H1 (cell line): ENCODE measurements at regions not wholly inside any gene's neighbourhood (a gene's known extent, or its start where the extent isn't known, plus 50 kb on each side); places are given as distances from the start of the nearest gene placed in this dataset.

Source experiments
- CTCF ChIA-PET: fragments of 300-600 bp; sonication (Branson Sonifier 250); formaldehyde crosslinking; loops from one replicate; lab custom pipeline; 2021; ENCODE audit not compliant: partially characterized antibody; lab: Charles Lee
- POLR2A ChIA-PET: fragments of 300-600 bp; sonication (Branson Sonifier 250); formaldehyde crosslinking; loops from one replicate; lab custom pipeline; 2021; ENCODE audit warnings: inconsistent platforms; ENCODE audit not compliant: partially characterized antibody; lab: Charles Lee
- DNase-seq, 2 experiments: peaks; one replicate each; pipeline versions ENCODE4 v3.0.0 to v3.0.0-alpha.2; 2010 to 2022; ENCODE audit warnings: low spot score in 2 of 2, low read depth in 1 of 2, mixed read lengths in 1 of 2
- FAIRE-seq: peaks from 2 replicates; lab custom pipeline; 2011; peaks lifted over from hg19 to GRCh38; lab: Jason Lieb, UNC
- H2AFZ ChIP-seq: 2 replicates; pipeline ENCODE4 v1.8.1; 2012; ENCODE audit warnings: low read length, inconsistent platforms
- H2AK5ac ChIP-seq: 2 replicates; pipeline ENCODE4 v1.6.1; 2013; ENCODE audit warnings: low read depth, low read length
- H2BK120ac ChIP-seq: replicated peaks from 2 replicates; pipeline ENCODE3; 2013; ENCODE audit warnings: low read depth, low read length, inconsistent platforms
- H2BK12ac ChIP-seq: 2 replicates; pipeline ENCODE4 v1.6.1; 2013; ENCODE audit warnings: low read depth, low read length
- H2BK15ac ChIP-seq: 2 replicates; pipeline ENCODE4 v1.6.1; 2013; ENCODE audit warnings: low read length
- H2BK20ac ChIP-seq: 2 replicates; pipeline ENCODE4 v1.6.1; 2013; ENCODE audit warnings: low read length
- H2BK5ac ChIP-seq: 2 replicates; pipeline ENCODE4 v1.6.1; 2013; ENCODE audit warnings: low read depth, low read length
- H3K14ac ChIP-seq: 2 replicates; pipeline ENCODE4 v1.6.1; 2013; ENCODE audit warnings: inconsistent platforms; ENCODE audit not compliant: insufficient read length
- H3K18ac ChIP-seq: 2 replicates; pipeline ENCODE4 v1.6.1; 2013; ENCODE audit warnings: low read length; ENCODE audit errors: extremely low read depth
- H3K23ac ChIP-seq: 2 replicates; pipeline ENCODE4 v1.6.1; 2013; ENCODE audit warnings: inconsistent platforms; ENCODE audit not compliant: insufficient read length
- H3K23me2 ChIP-seq: 2 replicates; pipeline ENCODE4 v1.6.1; 2013; ENCODE audit warnings: low read depth, low read length
- H3K27ac ChIP-seq: 2 replicates; pipeline ENCODE4 v1.6.1; 2011; ENCODE audit warnings: low read depth, low read length, inconsistent platforms
- H3K27me3 ChIP-seq, 4 experiments: replicated peaks in 1 of 4; 1 replicate in 1 of 4; 2 replicates in 3 of 4; pipeline versions ENCODE4 v1.6.1 to v1.8.1; 2011 to 2013; ENCODE audit warnings: low read length in 3 of 4, mild to moderate bottlenecking in 3 of 4, inconsistent platforms in 2 of 4, mixed read lengths in 2 of 4, moderate library complexity in 1 of 4; ENCODE audit not compliant: control insufficient read depth in 3 of 4, insufficient read depth in 3 of 4; ENCODE audit errors: extremely low read depth in 1 of 4
- H3K36me3 ChIP-seq, 4 experiments: 2 replicates each; pipeline versions ENCODE4 v1.6.1 to v1.8.1; 2011 to 2013; ENCODE audit warnings: mild to moderate bottlenecking in 4 of 4, low read length in 3 of 4, moderate library complexity in 2 of 4, control low read depth in 1 of 4, inconsistent platforms in 1 of 4; ENCODE audit not compliant: insufficient read depth in 4 of 4, control insufficient read depth in 2 of 4
- H3K4ac ChIP-seq: replicated peaks from 2 replicates; pipeline ENCODE3; 2013; ENCODE audit warnings: low read length, low read depth, mixed read lengths, inconsistent platforms; ENCODE audit not compliant: insufficient read length
- H3K4me1 ChIP-seq, 4 experiments: replicated peaks in 1 of 4; 1 replicate in 1 of 4; 2 replicates in 3 of 4; pipeline versions ENCODE4 v1.6.1 to v1.8.1; 2011 to 2013; ENCODE audit warnings: low read length in 3 of 4, inconsistent platforms in 2 of 4, mixed read lengths in 1 of 4; ENCODE audit not compliant: insufficient read depth in 4 of 4, control insufficient read depth in 3 of 4
- H3K4me2 ChIP-seq, 2 experiments: 2 replicates each; pipeline versions ENCODE4 v1.6.1 to v1.8.1; 2011 to 2013; ENCODE audit warnings: low read depth in 2 of 2, low read length in 2 of 2, control low read depth in 1 of 2, inconsistent platforms in 1 of 2, mild to moderate bottlenecking in 1 of 2; ENCODE audit not compliant: insufficient read depth in 1 of 2
- H3K4me3 ChIP-seq, 4 experiments: fragments of 200-600, 300-600 bp in 1 of 4; sonication (generic), shearing (Covaris generic), sonication (Bioruptor Twin) in 1 of 4; 2 replicates each; pipeline versions ENCODE4 v1.5.1 to v1.8.1; 2011 to 2016; ENCODE audit warnings: low read length in 4 of 4, low read depth in 3 of 4, control low read depth in 2 of 4, inconsistent platforms in 2 of 4, mild to moderate bottlenecking in 2 of 4, mixed read lengths in 1 of 4, moderate library complexity in 1 of 4; ENCODE audit not compliant: insufficient read depth in 2 of 4; ENCODE audit errors: extremely low read depth in 1 of 4
- H3K56ac ChIP-seq: replicated peaks from 2 replicates; pipeline ENCODE3; 2013; ENCODE audit warnings: low read depth, mild to moderate bottlenecking, mixed read lengths, low read length, inconsistent platforms; ENCODE audit not compliant: insufficient read length
- H3K79me1 ChIP-seq: 2 replicates; pipeline ENCODE4 v1.6.1; 2013; ENCODE audit warnings: low read depth, low read length, control low read depth
- H3K79me2 ChIP-seq, 2 experiments: 2 replicates each; pipeline versions ENCODE4 v1.6.1 to v1.8.1; 2012 to 2013; ENCODE audit warnings: low read length in 2 of 2, mild to moderate bottlenecking in 2 of 2, inconsistent platforms in 1 of 2; ENCODE audit not compliant: insufficient read depth in 2 of 2, control insufficient read depth in 1 of 2
- H3K9ac ChIP-seq, 4 experiments: replicated peaks in 1 of 4; 1 replicate in 1 of 4; 2 replicates in 3 of 4; pipeline versions ENCODE4 v1.6.1 to v1.8.1; 2011 to 2013; ENCODE audit warnings: low read depth in 3 of 4, low read length in 3 of 4, control low read depth in 2 of 4, mild to moderate bottlenecking in 2 of 4, moderate library complexity in 2 of 4, inconsistent platforms in 1 of 4; ENCODE audit errors: extremely low read depth in 1 of 4
- H3K9me3 ChIP-seq, 2 experiments: 2 replicates each; pipeline versions ENCODE4 v1.6.1 to v1.8.1; 2012 to 2013; ENCODE audit warnings: mild to moderate bottlenecking in 2 of 2, moderate library complexity in 2 of 2, control low read depth in 1 of 2, inconsistent platforms in 1 of 2, low read depth in 1 of 2, low read length in 1 of 2, mixed read lengths in 1 of 2; ENCODE audit not compliant: insufficient read depth in 2 of 2
- H4K20me1 ChIP-seq, 2 experiments: replicated peaks in 1 of 2; 2 replicates each; pipeline versions ENCODE3 to v1.8.1; 2011 to 2013; ENCODE audit warnings: inconsistent platforms in 2 of 2, low read length in 2 of 2, mild to moderate bottlenecking in 1 of 2; ENCODE audit not compliant: insufficient read depth in 2 of 2, control insufficient read depth in 1 of 2
- H4K5ac ChIP-seq: 2 replicates; pipeline ENCODE4 v1.6.1; 2013; ENCODE audit warnings: low read length, low read depth, mixed read lengths, inconsistent platforms; ENCODE audit not compliant: insufficient read length
- H4K8ac ChIP-seq: 2 replicates; pipeline ENCODE4 v1.8.0; 2013; ENCODE audit warnings: mild to moderate bottlenecking, moderate library complexity, low read length, inconsistent platforms; ENCODE audit not compliant: insufficient read depth; ENCODE audit errors: extremely low read depth
- H4K91ac ChIP-seq: replicated peaks from 2 replicates; pipeline ENCODE3; 2013; ENCODE audit warnings: low read length, mixed read lengths, inconsistent platforms; ENCODE audit not compliant: insufficient read length
- BACH1 ChIP-seq: IDR thresholded peaks from 2 replicates; pipeline ENCODE4 v1.6.1; 2012; ENCODE audit warnings: low read length, improper control_type of control experiment
- CREB1 ChIP-seq: IDR thresholded peaks from 2 replicates; pipeline ENCODE4 v1.6.1; 2012; ENCODE audit warnings: inconsistent platforms
- CTBP2 ChIP-seq: IDR thresholded peaks from 2 replicates; pipeline ENCODE4 v1.7.0; 2011; ENCODE audit warnings: borderline replicate concordance, mild to moderate bottlenecking, moderate library complexity, mixed read lengths, low read length; ENCODE audit not compliant: insufficient read depth, insufficient read length
- EGR1 ChIP-seq: IDR thresholded peaks from 2 replicates; pipeline ENCODE4 v1.6.1; 2011; ENCODE audit warnings: low read depth, low read length, borderline replicate concordance
- JUND ChIP-seq: IDR thresholded peaks from 2 replicates; pipeline ENCODE4 v1.6.1; 2011; ENCODE audit warnings: mild to moderate bottlenecking, improper control_type of control experiment, low read length
- KDM4A ChIP-seq: IDR thresholded peaks from one replicate; pipeline ENCODE4 v1.7.1; 2012; ENCODE audit warnings: low read depth, mild to moderate bottlenecking, moderate library complexity, low read length, inconsistent platforms; ENCODE audit not compliant: severe bottlenecking
- POU5F1 ChIP-seq: IDR thresholded peaks from 2 replicates; pipeline ENCODE4 v1.6.1; 2011; ENCODE audit warnings: low read depth, mild to moderate bottlenecking, low read length, moderate library complexity
- RAD21 ChIP-seq, 2 experiments: IDR thresholded peaks in 1 of 2; conservative IDR thresholded peaks in 1 of 2; 2 replicates each; pipeline ENCODE4 v1.6.1; 2011; ENCODE audit warnings: low read depth in 2 of 2, low read length in 2 of 2, improper control_type of control experiment in 1 of 2, inconsistent platforms in 1 of 2, mild to moderate bottlenecking in 1 of 2, moderate library complexity in 1 of 2
- SIN3A ChIP-seq, 2 experiments: IDR thresholded peaks in 1 of 2; conservative IDR thresholded peaks in 1 of 2; 2 replicates each; pipeline ENCODE4 v1.6.1; 2011 to 2012; ENCODE audit warnings: low read length in 2 of 2, improper control_type of control experiment in 1 of 2, low read depth in 1 of 2, mild to moderate bottlenecking in 1 of 2
- SIRT6 ChIP-seq: IDR thresholded peaks from one replicate; pipeline ENCODE4 v1.7.1; 2012; ENCODE audit warnings: low read length, inconsistent platforms
- SUZ12 ChIP-seq: fragments of 200-600 bp; sonication (generic); IDR thresholded peaks from 2 replicates; pipeline ENCODE4 v1.6.1; 2012; ENCODE audit warnings: mild to moderate bottlenecking, inconsistent platforms, low read length, moderate library complexity, mixed read lengths
- TAF1 ChIP-seq: IDR thresholded peaks from 2 replicates; pipeline ENCODE4 v1.6.1; 2011; ENCODE audit warnings: mild to moderate bottlenecking, low read depth, low read length
- TAF7 ChIP-seq: optimal IDR thresholded peaks from 2 replicates; pipeline ENCODE3; 2011; ENCODE audit warnings: low read depth, mild to moderate bottlenecking, inconsistent platforms, low read length, moderate library complexity, borderline replicate concordance
- ZNF274 ChIP-seq: IDR thresholded peaks from 2 replicates; pipeline ENCODE4 v1.7.0; 2012; ENCODE audit warnings: low read length, borderline replicate concordance; ENCODE audit errors: extremely low read depth
- WGBS, 2 experiments: shearing (Covaris generic) in 1 of 2; methylation state at CpG; one replicate each; pipeline versions ENCODE4 v1.1.6 to v1.1.7; 2013 to 2015; ENCODE audit warnings: low lambda C conversion rate in 2 of 2, mixed read lengths in 2 of 2, inconsistent platforms in 1 of 2, low coverage in 1 of 2, missing lambda C conversion rate in 1 of 2; ENCODE audit not compliant: insufficient replicate concordance in 2 of 2, insufficient coverage in 1 of 2, insufficient read length in 1 of 2; ENCODE audit errors: extremely low coverage in 1 of 2, missing lambda C conversion rate in 1 of 2; 5-methylcytosine and 5-hydroxymethylcytosine counted together
- TF ChIP-seq, protein P1 (sequence below): IDR thresholded peaks from 2 replicates; pipeline ENCODE4 v1.6.1; 2011; ENCODE audit warnings: low read depth, mild to moderate bottlenecking, low read length; ENCODE audit not compliant: insufficient read depth

DNA sequence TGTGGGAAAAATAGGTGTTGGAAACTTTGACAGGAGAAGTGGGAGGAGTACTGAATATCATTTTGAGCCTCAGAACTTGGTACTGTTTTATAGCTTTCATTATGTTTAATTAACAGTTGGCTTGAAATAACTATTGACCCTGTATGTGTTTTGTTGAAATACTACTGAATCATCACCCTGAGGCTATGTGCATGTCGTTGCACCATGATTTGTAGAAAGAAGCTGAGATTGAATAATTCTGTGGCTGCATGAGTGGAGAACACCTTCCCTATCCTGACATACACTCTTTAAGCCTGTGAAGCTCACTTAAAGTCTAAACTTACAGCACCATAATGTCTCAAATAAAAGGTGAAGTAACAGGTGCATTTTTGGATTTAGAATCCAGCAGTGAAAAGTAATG, 656.5 kb downstream of the CDY2B start:
- H3K79me2 ChIP-seq: no peaks in the 10 kb centered on the region
- ChIA-PET POLR2A (no interaction called here), CTCF (no interaction called here)
- H2BK12ac ChIP-seq: no peak overlapping the region
- no peak overlapping the region for H2BK15ac ChIP-seq
- H3K79me1 ChIP-seq: no peaks in the 10 kb centered on the region
- H3K4me2 ChIP-seq: no peak overlapping the region
- no peak overlapping the region for H2BK5ac ChIP-seq
- no peak overlapping the region for H4K8ac ChIP-seq
- H3K27ac ChIP-seq: no peak overlapping the region
- H2AFZ ChIP-seq: no peak overlapping the region
- no peak overlapping the region for H3K18ac ChIP-seq
- H2BK120ac ChIP-seq: no peak overlapping the region
- no peaks in the 10 kb centered on the region for H3K4me1 ChIP-seq
- no peak overlapping the region for H3K9ac ChIP-seq
- 80% methylated on average over 1 of the region's 1 CpG; no CpG with 5 or more reads in 1 of the 2 experiments for WGBS, 2 experiments
- DNase-seq (no peak), FAIRE-seq (no peak)
- H3K23ac ChIP-seq: no peak overlapping the region
- H4K20me1 ChIP-seq: no peaks in the 10 kb centered on the region
- no peaks in the 10 kb centered on the region for H3K36me3 ChIP-seq
- no peak overlapping the region for H3K4me3 ChIP-seq
- H3K4ac ChIP-seq: no peak overlapping the region
- H3K9me3 ChIP-seq: no peaks in the 10 kb centered on the region
- no peaks in the 10 kb centered on the region for H3K27me3 ChIP-seq
- no peak overlapping the region for H4K5ac ChIP-seq
- H4K91ac ChIP-seq: no peak overlapping the region
- H3K56ac ChIP-seq: no peak overlapping the region
- H2BK20ac ChIP-seq: no peak overlapping the region
- no peaks in the 10 kb centered on the region for H3K23me2 ChIP-seq
- H3K14ac ChIP-seq: no peak overlapping the region
- no peak overlapping the region for H2AK5ac ChIP-seq
- TF ChIP-seq SUZ12 (no peak), CTBP2 (no peak), ZNF274 (no peak), TAF1 (no peak), EGR1 (no peak), KDM4A (no peak), RAD21 (IDR thresholded peaks at IDR 0.05 in 1 of 2, conservative IDR thresholded peaks at IDR 0.05 in 1 of 2; ENCODE audit: low read depth in 2 of 2, low read length in 2 of 2) (no peak), POU5F1 (no peak), TAF7 (no peak), JUND (no peak), CREB1 (no peak), SIN3A (conservative IDR thresholded peaks at IDR 0.05 in 1 of 2, IDR thresholded peaks at IDR 0.05 in 1 of 2; ENCODE audit: low read depth in 1 of 2, low read length in 2 of 2) (no peak), SIRT6 (no peak), BACH1 (no peak)
- TF ChIP-seq, protein P1, sequence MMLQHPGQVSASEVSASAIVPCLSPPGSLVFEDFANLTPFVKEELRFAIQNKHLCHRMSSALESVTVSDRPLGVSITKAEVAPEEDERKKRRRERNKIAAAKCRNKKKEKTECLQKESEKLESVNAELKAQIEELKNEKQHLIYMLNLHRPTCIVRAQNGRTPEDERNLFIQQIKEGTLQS: no peak
